GM13977 (cell line): ENCODE measurements at regions not wholly inside any gene's neighbourhood (a gene's known extent, or its start where the extent isn't known, plus 50 kb on each side); places are given as distances from the start of the nearest gene placed in this dataset.

Experiments used
- DNase-seq: peaks from one replicate; pipeline ENCODE4 v3.0.0; 2012; ENCODE audit warnings: low spot score
- CTCF ChIP-seq: IDR thresholded peaks from 2 replicates; pipeline ENCODE4 v1.5.1; 2012; ENCODE audit warnings: mild to moderate bottlenecking, control low read depth; ENCODE audit not compliant: insufficient read depth; ENCODE audit errors: extremely low read depth, missing control alignments
- in situ Hi-C: fragments of 300-500 bp; cut with MboI; formaldehyde crosslinking; loops from one replicate; pipeline ENCODE4 v1.12.0; 2022; ENCODE audit warnings: low sequenced_read_pairs, low pct_unique_long_range_greater_than_20kb, mixed read lengths, inconsistent platforms; ENCODE audit not compliant: unreplicated experiment

GRCh38 chr18:54506516-54507261 is 84.4 kb upstream of the DYNAP start:
- in situ Hi-C loops = no loop called here
- TF ChIP-seq CTCF = no peak
- no peak for DNase-seq

- in situ Hi-C loops = no loop called here
- no peak for DNase-seq
- TF ChIP-seq CTCF = no peak
Measured at GRCh38 chr18:54509793-54510192, 81.3 kb upstream of the DYNAP start.

- no peak for DNase-seq
- in situ Hi-C loops = no loop called here
- no peak for TF ChIP-seq CTCF
Measured at GRCh38 chr18:54515149-54515548, 75.9 kb upstream of the DYNAP start.

- in situ Hi-C loops = no loop called here
Measured at GRCh38 chr18:54517521-54517920, 73.5 kb upstream of the DYNAP start.

GRCh38 chr18:54521846-54522245 is 69.2 kb upstream of the DYNAP start:
- in situ Hi-C loops = no loop called here
- TF ChIP-seq CTCF = no peak
- no peak for DNase-seq

More at GRCh38 chr18:54517521-54517920, 73.5 kb upstream of the DYNAP start:
- TF ChIP-seq CTCF = no peak
- no peak for DNase-seq

- no peak for DNase-seq
- no peak for TF ChIP-seq CTCF
- in situ Hi-C loops = no loop called here
Measured at GRCh38 chr18:54528942-54529376, 62.1 kb upstream of the DYNAP start.
